CD4-positive, alpha-beta T cell treated with Interleukin-12 subunit alpha and Interleukin-12 subunit beta, for 1 hour (primary cell): ENCODE measurements at regions not wholly inside any gene's neighbourhood (a gene's known extent, or its start where the extent isn't known, plus 50 kb on each side); places are given as distances from the start of the nearest gene placed in this dataset.

Experiments
- DNase-seq: peaks from one replicate; pipeline ENCODE4 v3.0.0-alpha.2; 2020

DNA sequence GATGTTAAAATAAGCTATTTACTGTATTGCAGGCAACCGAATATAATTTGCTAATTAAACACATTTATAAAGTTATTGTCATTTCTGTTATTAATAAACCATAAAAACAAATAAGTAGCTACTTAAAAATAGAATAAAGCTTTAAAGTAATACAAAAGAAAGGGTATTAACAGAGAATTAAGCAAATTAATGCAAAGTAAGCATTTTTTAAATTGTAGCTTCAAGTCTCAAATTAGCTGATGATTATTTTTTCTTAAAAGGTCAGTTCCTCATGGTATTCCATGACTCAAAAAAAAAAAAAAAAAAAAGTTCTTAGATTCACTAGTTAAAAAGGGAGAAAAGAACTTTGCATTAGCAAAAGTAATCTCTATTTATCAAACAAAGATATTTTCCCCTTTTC lies 292.5 kb downstream of the SLITRK1 start:
- DNase-seq = no peak

DNA sequence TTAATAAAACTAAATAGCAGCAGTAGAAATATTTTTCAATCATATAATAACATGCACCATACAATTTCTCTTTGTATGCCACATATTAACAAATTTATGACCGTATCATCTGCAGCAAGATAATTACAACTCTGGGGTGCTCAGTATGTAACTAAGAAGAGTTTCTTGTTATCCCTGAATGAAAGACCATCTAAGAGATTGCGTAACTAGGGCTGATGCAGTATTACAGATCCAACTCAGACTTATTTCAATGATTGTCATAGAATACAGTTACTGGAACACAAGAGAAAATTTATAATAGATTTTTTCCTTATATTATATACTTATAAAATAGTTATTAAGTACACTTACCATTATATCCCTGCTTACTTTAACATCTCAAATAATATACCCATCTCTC lies 305.1 kb downstream of the SLITRK1 start:
- no peak for DNase-seq

DNA sequence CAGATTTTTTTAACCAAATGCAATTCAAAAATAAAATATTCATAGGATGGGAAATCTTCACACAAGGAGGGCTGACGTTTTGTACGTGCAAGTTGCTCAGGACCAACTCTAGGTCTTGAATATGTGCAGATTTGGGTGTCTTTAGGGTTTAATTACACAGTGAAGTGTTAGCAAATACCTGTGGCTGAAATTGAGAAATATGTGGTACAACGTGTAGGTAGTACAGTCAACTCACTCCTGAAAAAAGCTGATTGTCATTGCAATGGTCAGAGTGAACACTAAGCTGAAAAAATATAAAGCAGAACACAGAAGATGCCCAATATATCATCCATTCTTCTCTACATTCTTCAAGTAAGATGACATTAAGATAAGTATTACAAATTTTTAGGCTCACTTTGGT lies 314.3 kb downstream of the SLITRK1 start:
- DNase-seq = no peak

DNA sequence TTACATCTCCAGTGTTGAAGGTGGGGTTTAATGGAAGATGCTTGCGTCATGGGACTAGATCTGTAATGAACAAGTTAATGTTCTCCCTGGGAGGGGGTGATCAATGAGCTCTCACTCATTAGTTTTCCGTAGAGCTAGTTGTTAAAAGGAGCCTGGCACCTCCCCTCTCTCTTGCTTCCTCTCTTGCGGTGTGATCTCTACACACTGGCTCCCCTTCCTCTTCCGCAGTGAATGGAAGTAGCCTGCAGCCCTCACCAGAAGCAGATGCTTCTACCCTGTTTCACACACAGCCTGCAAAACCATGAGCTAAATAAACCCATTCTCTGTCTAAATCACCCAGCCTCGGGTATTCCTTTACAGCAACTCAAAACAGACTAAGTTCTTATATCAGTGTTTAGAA lies 318.8 kb downstream of the SLITRK1 start:
- DNase-seq = no peak

DNA sequence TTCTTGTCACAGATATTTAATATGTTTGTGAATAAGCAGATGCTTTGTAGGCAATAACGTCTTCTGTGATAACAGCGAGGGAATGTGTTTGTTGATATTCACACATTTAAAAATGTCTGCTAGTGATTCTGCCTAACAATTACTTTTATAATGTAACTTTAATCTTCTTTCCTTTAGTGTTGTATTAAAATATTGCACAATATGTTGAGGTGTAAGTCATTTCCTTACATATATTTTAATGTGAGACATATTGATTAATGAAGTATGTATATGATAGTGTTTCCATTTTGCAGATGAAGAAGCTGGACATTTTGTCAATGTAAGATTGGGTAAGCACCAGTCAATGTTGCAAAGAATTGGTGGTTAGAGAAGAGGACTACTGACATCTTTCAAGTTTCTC lies 324.4 kb downstream of the SLITRK1 start:
- DNase-seq = no peak

DNA sequence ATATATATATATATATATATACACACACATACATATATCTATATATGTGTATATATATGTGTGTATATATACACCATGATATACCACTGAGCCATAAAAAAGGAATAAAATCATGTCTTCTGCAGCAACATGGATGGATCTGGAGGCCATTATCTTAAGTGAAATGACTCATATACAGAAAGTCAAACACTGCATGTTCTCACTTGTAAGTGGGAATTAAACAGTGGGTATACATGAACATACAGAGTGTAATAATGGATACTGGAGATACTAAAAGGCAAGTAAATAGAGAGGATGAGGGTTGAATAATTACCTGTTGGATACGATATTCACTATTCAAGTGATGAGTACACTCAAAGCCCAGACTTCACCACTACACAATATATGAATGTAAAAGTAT lies 332.6 kb downstream of the SLITRK1 start:
- no peak for DNase-seq

DNA sequence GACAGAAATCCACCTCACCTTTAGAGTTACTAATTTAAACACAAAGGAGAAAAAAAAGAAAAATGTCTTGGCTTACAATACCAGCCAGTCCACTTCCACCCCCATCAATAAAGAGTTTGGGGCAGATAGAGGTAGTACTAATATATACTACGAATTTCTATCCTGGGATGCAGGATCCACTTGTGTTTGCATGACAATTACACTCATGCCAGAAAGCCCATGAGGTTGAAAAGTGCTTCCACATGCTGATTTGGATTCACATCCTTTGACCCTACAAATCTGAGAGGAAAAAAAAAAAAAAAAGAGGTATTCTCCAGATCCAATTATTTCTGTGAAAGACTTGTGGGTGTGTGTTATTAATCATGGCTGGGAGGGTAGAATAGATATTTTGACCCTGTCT lies 335.2 kb downstream of the SLITRK1 start:
- no peak for DNase-seq

DNA sequence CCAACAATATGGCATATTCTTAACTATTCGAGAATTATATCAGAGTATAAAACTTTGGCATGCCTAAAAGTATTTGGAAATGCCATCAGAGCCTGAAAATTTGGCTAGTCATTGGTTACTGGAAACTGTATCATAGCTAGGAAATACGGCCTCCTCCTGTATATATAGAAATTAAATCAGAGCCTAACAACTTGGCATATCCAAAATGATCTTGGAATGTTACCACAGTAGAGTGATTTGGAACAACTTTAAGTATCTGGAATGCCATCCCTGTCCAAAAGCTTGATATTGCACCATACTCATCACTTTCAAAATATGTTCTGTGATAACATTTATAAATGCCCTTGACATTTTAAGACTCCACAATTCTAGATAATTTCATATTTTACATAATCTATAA lies 335.8 kb downstream of the SLITRK1 start:
- no peak for DNase-seq

DNA sequence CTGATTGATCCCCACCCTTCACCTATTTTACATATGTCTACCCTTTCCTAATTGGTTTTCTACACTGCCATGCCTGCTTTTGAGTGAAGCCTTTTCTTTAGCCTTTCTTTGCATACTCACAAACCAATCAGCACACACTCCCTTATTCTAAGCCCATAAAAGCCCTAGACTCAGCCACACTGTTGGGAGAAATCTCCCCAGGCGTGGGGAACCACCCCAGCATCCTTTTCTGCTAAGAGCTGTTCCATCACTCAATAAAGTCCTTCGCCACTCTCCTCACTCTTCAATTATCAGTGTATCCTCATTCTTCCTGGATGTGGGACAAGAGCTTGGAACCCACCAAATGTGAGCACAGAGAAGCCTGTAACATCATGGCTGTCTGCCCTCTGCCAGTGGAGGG lies 343.6 kb downstream of the SLITRK1 start:
- no peak for DNase-seq

DNA sequence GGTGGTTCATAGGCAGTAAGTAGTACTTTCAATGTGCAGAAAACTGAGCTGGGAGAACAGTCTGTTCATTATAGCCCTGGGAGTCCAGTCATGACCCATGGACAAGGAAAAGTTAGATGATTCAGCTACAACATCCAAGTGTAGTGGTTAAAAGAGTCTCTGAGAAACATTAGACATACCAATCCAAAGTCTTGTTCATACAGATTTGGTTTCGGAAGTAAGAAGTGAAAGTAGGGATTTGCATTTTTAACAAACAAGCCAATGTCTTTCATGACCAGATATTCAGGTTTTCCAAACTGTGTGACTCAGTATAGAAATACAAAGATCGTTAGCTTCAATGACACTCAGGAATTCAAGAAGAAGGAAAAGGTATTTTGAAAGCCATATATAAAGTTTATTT lies 345.3 kb downstream of the SLITRK1 start:
- no peak for DNase-seq

DNA sequence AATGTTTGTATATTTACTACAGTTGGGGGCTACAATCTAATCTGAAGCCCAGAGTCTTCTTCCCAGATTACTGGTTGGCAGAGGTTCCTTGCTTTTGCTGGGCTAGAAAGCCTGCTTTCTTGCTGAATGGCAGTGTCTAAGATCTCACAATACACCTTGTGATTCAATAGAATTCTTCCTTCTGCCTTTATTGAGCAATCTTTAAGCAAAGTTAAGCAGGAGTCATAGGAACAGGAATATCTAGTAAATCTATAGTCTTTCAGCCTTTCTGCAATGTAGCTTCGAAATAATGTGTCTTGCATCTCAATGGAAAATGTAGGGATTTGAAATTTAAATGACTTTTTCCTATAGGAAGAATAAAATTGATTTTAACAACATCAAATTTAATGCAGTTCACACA lies 346.1 kb downstream of the SLITRK1 start:
- DNase-seq = no peak

DNA sequence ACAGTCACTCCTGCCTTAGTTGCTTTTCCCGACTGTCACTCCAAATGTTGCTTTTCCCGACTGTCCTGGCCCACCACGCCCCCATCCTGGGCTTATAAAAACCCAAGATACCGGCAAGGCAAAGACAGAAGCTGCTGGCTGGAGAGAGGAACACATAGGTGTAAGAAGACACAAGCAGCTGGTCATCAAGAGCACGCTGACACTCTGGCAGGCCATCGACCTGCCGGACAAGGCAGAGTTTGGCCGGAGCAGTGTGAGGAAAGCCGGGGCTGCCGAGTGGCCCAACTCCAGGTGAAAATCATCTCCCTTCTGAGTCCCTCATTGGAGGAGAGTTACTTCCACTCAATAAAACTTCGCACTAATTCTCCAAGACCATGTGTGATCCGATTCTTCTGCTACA lies 349.5 kb downstream of the SLITRK1 start:
- no peak for DNase-seq

DNA sequence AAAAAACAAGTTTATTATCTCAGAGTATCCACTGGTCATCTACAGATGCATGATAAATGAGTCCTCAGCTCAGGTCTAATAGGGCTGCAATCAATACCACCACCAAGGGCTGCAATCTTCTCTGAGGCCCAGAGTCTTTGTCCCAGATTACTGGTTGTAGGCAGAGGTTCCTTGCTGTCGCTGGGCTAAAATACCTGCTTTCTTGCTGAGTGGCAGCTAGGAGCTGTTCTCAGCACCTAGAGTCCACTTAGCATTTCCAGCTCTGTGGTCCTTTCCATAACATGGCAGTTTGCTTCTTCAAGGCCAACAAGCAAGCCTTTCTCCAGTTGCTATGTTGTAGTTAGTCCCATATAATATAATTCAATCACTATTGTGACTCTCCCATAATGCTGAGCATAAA lies 351.3 kb downstream of the SLITRK1 start:
- no peak for DNase-seq

DNA sequence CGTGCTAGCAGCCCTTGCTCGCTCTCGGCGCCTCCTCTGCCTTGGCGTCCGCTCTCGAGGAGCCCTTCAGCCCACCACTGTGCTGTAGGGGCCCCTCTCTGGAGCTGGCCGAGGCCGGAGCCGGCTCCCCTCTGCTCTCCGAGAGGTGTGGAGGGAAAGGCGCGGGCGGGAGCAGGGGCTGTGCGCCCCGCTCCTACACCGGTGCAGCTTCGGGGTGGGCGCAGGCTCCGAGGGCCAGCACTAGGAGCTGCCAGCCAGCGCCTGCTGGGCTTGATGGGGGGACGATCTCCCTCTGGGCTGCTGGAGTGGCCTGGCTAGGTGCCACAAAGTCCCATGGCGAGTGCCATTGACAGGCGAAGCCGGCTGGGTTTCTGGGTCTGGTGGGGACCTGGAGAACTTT lies 365.5 kb downstream of the SLITRK1 start:
- no peak for DNase-seq

DNA sequence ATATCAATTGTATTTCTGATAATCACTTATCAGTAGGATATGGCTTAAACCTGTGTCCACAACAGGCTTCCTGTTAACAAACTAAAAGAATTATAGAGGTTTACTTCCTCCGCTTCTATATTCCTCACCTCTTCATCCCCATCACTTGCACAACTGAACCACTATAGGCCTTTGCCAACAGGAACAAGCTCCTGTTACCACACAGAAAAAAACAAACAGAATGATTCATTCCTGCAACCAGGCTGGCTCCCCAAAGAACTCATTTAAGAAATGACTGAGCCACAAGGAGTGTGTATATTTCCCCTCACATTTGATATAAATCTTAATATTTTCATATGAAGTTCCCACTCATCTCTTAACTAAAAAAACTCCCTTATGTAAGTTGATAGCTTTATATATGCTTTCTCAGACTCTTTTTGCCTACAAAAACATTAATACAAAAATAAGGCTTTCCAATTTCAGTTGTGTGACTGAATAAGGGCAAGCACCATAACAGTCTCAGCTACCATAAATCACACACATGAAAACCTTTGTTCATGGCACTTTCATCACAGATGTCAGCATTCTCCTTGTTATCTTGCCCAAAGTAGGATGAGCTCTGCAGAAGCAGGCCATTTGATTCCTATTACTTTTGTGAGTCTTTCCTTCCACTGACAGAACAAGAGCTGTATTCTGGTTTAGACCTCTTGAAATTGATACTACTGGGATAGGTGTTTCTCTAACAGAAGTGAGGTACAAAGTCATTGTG lies 366.8 kb downstream of the SLITRK1 start:
- no peak for DNase-seq

DNA sequence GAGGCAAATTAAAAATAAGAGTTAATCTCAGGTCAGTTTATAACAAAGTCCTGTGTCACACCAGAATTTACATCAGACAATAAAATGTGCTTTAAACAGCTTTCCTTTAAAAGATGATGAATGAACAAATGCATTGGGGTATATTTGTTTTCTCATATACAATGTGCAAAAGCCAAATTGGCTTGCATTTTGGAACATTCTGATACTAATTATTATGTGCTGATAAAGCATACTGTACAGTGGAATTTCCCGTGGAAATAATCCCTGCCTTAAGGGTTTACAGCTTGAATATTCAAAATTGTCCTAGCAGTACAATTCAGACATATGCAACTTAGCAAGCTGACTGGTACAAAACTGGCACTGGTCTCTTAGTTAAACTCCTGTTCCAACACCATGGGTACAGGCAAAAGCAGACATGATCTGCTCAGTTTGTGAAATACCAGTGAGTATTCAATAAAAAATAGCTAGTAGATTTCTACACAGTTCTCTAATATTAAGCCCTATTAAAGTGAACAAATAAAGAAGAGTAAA lies 373.4 kb downstream of the SLITRK1 start:
- no peak for DNase-seq

DNA sequence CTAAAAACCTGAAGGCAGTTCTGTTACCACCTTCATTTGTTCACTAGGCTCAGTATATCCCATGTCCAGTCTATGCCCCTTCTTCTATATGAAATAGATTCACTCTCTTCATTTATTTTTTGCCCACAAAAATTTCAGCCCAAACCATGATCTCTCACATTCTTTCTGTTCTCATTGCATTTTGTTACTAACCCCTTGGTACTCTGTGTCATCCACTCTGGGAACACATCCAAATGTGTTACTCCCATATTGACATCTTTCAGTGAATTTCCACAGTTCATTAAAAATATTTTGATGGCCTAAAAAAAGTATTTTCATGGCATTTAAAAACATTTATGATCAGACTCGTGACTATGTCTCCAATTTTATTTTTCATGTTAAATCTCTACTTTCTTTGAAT lies 378.9 kb downstream of the SLITRK1 start:
- DNase-seq = no peak

DNA sequence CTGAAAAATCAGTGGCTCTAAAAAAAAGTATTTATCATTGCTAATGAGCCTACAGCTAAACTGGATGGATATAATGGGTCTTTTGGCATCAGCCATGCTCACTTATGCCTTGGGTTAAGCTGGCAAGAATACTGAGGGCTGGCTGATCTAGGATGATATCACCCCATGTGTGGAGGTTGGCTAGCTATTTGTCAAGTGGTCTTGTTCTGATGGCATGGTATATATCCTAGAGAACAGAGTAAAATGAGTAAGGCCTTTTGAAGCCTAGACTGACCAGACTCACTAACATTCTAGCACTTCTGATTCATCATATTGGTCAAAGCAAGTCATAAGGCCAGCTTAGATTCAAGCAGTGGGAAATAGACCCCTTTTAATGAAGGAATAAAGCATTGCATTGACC lies 383.0 kb downstream of the SLITRK1 start:
- no peak for DNase-seq

DNA sequence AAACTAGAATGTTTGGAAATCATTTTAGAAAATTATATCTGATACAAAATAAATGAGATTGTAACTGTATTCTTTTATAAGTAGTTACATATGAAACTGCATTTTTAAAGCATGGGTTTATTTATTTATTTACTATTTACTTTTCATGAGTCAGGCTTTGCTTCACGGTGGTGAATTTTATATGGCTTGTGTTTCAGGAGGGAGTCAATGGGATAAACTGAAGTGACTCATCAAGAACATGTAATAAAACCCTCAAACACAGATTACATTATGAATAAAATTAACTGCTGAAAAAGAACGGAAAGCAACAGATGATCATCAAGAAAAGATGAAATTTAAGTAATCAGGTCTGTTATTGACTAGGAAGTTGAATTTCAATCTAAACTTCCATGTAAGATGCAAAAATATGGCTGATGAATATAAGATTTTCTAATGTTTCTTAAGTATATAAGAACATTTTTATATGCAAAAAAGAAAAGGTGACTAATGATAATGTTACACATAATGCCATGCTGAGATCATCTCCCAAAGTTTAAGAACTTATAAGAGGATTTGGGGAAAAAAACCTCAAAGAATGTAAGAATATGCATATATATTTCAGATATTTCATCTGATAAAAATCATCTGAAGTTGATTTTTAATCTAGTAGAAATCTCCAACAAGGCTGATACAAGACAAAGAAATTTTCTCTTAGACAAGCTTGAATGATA lies 383.6 kb downstream of the SLITRK1 start:
- DNase-seq = no peak

DNA sequence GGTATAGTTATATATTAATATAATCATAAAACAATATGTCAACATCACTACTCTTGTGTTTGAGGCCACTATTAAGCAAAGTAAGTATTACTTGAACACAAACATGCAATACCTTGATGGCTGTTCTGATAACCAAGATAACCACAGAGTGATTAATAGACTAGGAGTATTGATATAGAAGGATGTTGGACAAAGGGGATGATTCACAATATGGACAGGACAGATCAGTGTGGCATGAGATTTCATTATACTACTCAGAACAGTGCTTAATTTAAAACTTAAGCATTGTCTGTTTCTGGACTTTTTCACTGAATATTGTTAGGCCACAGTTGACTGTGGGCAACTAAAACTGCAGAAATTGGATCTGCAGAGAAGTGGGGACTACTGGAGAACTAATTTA lies 384.2 kb downstream of the SLITRK1 start:
- no peak for DNase-seq

DNA sequence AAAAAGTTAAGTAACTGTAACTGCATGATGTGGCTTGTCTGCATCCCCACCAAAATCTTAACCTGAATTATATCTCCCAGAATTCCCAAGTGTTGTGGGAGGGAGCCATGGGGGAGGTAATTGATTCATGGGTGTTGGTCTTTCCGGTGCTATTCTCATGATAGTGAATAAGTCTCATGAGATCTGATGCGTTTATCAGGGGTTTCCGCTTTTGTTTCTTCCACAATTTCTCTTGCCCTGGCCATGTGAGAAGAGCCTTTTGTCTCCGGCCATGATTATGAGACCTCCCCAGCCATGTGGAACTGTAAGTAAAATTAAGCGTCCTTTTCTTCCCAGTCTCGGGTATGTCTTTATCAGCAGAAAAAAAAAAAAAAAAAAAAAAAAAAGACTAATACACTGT lies 385.8 kb downstream of the SLITRK1 start:
- no peak for DNase-seq

DNA sequence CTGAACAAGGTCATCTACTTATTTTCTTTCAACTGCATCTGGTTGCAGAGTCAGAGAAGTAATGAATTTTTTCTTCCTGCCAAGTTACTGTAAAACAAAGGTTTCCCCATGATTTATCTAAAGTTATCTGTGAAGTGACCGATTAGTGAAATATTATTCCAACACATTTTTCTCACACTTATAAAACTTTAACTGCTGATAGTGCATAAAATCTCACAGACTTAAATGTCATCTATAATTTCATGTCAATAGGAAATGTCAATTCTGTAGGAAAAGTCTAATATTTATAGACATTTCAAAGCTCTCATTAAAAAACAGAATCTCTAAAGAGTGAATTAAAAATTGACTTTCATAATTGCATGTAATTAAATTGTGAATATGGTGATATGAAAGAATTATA lies 397.2 kb downstream of the SLITRK1 start:
- no peak for DNase-seq

DNA sequence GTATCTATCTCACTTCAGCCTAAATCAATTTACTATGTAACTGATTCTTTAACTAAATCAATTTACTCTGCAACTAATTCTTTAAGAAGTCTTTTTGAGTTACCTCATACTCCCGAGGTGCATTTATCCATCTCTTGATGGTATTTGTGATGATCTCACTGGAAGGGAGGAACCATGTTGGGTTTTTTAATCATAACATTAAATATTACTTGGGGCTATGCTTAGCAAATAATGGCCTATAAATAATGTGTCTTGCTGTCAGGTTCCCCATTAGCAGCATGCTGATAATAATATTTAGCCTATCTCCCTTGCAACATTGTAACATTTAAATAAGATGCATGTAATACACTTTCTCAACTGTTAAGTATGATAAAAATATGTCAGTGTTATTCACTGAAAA lies 411.3 kb downstream of the SLITRK1 start:
- DNase-seq = no peak

DNA sequence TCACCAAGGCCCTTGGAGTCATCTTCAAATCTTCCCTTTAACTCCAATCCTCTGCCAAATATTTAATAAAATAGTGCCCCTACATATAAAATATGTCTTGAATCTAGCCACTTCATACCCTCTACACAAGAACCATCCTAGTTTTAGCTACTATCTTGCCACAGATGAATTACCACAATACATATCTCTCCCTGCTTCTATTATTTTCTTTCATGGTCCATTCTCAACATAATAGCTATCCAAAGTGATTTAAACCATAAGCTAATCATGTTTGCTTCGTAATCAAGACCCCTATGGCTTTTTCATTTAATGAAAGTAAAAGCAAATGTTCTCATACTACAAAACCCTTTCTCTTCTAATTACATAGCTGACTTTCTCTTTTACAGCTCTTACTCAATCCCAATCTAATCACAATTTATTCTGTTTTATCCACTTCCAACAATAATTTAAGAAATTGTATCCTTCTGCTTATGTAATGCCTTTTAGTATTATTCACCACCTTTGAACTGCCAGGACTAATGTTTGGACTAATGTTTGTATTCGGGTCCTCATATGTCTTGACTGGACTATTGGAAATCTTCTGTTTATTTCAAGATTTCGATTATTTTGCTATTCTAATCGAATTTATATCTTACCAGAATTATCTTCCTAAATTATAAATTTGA lies 412.0 kb downstream of the SLITRK1 start:
- no peak for DNase-seq
